HG02763 (cell line): ENCODE measurements at regions not wholly inside any gene's neighbourhood (a gene's known extent, or its start where the extent isn't known, plus 50 kb on each side); places are given as distances from the start of the nearest gene placed in this dataset.
"Not testable (repeated sequence)": the region's sequence is repeated elsewhere in the genome, so short reads cannot be mapped to it uniquely, and the experiment has no call there.

Experiments
- ATAC-seq: cut with Tn5 transposase; IDR thresholded peaks from one replicate; pipeline ENCODE4 v1.9.1; 2021; ENCODE audit warnings: mild to moderate bottlenecking, moderate library complexity; ENCODE audit not compliant: unreplicated experiment

DNA sequence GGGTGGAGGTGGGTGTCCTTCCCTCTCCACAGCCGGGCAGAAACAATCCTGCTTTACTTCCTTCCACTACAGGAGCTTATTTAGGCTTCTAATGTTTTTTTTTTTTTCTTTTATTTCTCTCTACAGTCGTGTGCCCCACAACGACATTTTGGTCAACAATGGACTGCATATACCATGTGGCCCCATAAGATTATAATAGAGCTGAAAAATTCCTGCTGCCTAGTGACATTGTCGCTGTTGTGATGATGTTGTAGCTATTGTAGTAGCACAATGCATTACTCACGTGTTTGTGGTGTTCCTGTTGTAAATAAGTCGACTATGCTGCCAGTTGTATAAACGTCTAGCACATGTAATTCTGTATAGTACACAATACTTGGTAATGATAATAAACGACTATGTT, 153.7 kb downstream of the IL20RB start:
- ATAC-seq, result no peak

DNA sequence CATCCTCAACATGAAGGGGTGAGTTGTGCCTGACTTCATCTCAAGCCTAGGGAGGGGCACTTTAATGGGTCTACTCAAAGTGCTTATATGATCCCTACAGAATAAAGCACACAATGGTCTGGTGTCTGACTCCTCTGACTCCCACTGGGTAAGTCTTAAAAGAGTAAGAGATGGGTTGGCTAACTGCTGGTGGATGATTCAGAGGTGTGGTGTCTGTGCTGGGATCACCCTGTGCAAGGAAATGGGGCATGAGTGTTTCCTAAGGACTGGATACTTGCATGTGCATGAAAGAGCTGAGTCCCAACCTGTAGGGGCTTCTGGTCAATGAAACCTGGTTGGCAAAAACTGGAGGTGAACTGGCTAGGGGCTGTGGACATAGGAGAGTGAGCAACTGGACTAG, 158.8 kb downstream of the IL20RB start:
- ATAC-seq, result no peak

DNA sequence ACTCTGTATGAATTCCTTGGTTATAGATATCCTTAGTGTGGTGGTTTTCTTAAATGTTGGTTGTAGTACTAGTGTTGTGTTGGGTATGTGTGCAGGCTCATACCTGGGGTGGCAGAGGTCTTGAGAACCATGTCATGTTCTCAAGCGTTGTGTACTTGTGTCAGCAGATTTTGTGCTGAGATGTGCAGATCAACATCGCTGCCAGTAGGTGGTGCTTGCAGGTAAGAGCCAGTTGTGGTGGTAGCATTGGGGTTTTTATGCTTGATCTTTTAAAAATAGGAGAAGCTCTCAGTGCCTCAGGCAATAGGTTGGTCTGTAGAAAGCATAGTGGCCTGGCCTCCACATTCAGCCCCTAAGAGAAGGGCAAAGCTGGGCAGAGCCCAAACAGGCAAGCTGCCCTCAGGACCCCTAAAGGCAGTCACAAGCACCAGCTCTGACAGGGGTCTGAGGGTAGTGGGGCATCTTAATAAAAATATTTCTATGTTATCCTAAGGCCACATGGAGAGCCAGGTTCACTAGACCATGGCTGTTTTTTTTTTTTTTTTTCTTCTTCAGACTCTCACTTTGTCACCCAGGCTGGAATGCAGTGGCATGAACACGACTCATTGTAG, 164.0 kb downstream of the IL20RB start:
- ATAC-seq, result no peak

DNA sequence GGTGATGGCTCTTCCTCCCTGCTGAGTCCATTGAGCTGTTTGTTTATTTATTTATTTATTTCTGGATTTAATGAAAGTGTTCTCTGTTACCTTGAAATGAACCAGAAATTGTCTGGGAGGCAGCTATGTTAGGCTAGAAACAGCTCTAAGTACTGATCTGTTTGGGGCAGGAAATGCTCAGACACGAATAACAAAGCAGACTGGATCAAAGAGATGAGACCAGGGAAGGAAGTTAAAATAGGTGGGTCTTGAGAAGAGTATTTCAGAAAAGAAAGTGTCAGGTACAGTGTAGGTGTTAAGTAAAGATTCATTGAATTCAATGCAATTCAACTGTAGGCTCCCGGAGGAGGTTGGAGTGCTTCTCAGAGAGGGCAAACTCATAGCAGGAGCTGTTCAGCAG, 173.3 kb downstream of the IL20RB start:
- no peak for ATAC-seq

DNA sequence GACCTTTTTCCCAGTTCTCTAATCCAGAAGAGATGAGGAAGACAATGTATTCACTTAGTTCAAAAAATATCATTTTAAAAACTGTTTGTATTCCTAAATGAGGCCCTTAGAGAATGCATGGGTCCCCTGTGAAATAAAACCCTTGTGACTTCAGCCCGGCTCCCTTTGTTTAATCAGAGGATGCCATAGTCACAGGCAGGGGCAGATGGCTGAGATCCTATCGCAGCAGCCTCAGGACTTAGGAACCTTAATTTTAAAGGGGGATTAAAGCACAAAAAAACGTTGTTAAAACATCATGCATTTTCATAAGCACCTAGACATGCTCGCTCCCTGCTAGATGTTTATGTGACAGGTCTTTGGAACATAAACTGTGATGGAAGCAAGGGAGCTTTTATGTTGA, 176.6 kb downstream of the IL20RB start:
- ATAC-seq, result no peak

DNA sequence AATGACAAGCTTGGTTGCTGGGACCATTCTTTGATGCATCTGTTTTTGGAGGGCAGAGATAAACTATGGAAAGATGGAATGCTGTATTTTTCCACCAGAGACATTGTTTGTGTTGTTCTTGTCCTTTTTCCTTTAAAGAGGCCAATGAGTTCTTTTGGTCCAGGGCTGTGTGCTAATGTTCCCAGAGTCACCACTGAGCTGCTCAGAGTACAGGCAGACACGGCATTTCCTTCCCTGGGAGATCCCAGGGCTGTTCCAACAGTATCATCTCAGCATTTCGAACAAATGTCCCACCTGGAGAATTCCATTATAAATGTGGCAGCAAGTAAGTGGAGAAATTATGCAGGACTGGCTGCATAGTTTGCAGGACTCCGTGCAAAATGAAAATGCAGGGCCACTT, 190.6 kb downstream of the IL20RB start:
- ATAC-seq, result no peak

DNA sequence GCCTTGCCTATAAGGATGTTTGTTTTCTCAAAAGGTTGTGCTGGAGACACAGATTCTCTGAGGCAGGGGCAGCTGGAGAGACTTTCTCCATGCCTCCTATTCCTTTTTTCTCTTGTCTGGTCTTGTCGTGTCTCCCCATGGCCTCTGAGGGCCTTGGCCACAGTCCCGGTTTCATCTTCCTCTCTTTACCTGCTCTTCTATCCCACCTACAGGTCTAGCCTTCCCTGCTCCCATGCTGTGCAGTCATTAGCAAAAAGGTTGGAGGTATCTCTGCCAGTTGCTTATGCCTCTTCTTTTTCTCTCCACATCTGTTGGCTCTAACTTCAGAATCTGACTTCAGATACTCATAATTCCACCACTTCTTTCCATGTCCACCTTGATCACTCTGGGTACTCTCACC, 191.1 kb downstream of the IL20RB start:
- ATAC-seq, result no peak

DNA sequence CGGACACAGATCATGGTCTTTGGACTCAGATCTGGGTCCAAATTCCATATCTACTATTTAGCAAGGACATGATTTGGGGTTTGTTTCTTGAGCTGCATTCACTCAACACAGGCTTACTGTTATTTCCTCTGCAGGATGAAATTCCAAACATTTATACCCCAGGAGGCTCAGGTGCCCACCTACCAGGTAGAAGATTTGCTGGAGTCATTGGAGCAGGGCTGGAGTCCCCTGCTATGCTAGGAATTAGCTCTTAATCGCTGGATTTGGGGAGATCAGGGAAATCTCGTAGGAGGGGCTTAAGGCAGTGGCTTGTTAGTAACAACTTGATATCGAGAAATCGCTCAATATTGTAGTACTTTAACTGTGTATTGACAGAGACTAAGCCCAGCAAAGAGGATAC, 193.0 kb downstream of the IL20RB start:
- no peak for ATAC-seq

DNA sequence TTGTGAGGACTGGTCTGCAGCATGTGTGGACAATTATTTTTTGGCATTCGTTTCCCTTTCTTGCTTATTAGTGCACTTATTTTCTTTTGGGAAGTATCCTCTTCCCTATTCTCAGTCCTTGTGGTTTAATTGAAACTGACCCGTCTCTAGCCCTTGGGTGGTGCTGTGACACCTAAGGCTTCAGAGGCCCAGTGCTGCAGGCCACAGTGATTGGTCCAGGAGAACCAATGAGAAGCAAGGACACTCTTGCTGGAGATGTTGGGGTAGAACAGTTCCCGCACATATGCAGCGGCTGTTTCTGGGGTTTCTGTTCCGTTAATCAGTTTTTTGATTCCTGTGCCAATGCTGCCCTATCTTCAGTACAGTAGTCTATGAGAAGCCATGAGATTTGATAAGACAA, 195.3 kb downstream of the IL20RB start:
- ATAC-seq, result not testable (repeated sequence)

DNA sequence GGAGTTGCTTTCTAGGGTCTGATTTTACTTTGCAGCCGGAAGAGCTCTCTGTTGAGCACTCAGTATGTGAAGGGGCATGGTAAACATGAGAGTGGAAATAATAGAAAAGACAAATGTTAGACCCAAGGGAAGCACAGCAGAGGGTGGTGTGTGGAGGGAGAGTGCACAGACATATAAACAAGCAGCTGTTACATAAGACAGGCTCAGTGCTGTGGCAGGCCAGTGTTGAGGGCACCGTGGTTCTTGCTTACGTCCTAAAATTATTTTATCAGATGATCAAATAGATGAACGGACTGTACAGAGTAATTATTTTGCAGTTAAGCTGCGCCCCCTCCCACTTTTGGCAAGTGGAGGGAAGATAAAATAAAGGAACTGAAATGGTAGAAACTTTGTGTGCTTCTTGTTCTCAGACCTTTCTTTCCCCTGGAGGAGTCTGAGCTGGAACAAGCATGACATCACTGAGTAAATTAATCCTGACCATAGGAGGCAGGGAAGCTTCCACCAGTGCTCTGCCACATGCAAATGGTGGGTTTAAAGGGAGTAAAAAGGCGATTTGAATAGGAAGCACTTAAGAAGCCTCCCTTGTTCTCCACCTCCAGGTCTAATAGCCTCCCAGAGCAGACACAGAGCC, 205.6 kb downstream of the IL20RB start:
- ATAC-seq, result no peak

DNA sequence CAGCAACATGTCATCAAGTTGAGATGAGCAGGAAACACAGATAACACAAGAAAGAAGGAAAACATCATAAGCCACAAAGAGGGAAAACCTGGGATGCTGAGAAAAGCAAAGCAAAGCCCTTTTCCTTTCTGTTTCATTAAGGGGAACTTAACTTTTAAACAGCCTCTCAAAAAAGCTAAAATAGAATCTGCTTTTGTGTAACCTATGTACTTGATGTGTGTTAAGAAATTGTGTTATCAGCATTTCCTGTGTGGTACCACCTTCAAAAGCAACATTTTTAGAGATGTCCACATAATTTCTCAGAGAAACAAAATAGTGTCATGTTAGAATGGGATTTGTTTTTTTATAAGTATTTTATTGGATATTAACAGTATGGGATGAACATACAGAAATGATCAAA, 206.2 kb downstream of the IL20RB start:
- ATAC-seq, result no peak

DNA sequence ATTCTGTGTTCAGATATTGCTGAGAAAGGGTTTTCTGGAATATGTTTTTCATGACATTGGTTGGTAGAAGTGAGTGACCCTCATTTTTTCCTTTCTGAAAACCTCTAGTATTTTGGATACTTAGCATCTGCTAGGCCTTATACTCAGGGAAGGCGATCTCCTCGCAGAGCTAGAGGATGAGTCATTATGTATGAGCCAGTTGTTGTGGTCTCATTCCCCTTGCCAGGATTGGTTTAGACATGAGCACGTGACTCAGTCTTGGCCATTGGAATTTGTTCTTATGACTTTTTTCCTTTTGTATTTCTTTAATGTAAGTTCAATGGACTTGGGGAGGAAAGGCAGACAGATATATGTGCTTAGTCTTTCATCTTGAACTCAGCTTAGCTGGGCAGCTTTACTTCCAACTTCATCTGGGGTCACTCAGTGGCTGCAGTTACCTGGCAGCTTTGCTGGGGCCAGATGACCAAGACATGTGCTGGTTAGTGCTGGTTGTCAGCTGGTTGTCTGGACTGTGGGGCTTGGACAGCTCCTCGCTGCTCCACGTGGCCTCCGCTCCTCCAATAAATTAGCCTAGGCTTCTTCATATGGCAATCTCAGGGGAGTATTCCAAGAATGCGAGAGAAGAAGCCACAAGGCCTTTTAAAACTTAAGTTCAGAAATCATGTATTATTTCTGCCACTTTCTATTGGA, 207.5 kb downstream of the IL20RB start:
- ATAC-seq, result no peak

DNA sequence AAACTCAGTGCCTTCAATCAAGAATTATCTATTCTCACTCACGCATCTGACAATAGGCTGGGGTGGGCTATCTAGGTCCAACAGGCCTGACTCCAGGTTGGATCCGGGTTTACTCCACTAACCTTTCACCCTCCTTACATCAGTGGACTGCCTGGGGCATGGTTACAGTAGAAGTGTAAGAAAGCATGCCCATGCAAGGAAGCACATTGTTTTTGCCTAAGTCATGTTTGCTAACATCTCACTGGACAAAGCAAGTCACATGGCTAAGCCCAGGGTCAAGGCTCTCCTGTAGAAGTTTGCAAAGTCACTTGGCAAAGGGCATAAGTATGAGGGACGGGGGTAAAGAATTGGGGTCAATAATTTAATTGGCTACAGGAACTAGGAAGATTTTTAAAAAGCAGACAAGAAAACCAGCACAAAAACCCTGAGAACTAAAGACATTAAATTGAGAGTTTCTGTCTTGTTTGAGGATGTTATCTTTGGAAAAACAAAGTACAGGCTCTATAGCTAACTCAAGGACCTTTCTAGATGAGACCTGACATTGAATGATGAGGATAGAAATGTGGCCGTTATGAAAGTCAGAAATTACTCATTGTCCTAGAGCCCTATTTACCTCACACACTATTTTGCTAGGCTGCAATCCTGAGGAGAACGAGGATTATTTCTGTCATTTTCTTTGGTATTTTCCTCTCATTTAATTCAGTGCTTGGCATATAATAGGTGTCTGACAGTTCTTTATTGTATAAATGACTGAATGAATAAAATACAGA, 214.2 kb downstream of the IL20RB start:
- no peak for ATAC-seq

DNA sequence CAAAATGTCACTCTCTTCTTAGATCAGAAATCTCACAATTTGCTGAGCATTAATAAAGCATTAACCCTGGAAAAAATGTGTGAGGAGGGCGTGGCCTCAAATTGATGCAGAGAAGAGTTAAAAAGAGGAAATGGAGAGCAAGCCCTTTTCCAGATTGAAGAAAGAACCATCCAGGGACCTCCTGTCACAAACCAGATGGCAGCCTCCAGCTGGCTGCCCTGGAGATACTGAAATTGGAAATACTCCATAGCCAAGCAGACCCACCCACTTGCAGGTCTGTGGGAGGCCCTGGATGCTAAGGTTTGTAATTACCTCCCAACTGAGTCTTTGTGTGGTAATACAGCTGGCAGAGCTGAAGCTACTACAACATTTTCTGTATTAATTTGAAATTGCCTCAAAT, 214.9 kb downstream of the IL20RB start:
- no peak for ATAC-seq

DNA sequence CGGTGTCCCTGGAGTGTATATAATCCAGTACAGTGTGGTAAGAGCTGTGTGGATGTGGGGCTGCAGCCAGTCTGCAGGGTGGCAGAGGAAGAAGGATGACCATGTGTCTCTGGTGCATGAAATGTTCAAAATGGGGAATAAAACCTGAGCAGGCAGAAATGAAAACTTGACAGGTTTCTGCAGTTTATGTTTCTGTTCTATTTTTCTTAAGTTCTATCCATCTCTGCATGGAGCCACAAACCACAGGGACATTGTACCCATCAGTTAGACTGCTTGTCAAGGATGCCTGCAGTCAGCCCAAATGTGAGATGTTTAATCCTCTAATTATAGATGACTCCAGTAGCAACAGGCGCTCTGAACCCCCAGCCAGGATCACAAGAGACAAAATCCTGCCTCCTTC, 216.7 kb downstream of the IL20RB start:
- no peak for ATAC-seq

DNA sequence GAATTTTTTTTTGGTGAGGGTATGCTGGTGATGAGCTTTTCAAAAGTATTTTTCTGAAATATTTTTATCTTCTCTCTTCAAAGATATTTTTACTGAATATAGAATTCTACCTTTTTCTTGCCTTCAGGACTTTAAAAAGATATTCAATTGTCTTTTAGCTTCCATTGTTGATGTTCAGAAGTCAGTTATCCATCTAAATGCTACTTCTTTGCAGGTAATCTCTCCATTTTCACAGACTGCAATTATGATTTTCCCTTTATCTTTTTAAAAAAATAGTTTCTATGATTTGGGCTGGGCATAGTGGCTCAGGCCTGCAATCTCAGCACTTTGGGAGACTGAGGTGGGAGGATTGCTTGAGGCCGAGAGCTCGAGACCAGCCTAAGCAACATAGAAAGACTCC, 222.4 kb downstream of the IL20RB start:
- ATAC-seq, result no peak

DNA sequence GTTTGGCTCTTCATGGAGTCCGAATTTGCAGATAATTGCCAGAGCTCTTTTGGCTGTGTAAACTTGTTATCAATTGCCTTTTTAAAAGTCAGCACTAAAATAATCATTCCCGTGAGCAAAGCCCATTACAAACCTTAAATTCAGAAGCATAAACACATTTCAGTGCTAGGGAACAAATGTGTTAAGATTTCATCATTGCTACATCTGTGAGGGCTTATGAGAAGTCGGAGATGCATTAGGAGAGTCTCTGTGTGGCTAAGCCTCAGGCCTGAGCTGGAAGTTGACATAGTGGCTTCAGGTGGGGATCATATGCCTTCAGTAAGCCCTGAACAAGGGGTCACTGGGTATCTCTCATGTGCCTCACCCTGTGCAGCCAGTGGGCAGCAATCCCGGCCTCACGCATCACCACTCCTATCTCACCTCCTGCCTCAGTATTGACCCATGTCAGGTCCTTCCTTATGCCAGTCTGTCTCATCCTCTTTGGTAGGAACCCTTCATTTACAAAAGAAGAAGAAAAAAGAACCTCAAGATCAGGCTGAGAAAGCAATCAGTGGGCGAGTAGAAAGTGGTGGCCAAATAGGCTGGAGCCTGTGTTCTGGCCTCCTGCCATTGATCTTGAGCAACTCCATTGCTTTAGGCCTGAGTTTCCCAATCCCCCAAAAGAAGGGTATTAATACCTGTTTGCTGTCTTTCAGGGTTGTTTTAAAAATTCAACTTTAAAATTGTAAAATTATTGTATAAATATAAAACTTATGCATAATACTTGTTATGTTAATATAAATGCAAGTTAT, 233.5 kb downstream of the IL20RB start:
- ATAC-seq, result no peak

DNA sequence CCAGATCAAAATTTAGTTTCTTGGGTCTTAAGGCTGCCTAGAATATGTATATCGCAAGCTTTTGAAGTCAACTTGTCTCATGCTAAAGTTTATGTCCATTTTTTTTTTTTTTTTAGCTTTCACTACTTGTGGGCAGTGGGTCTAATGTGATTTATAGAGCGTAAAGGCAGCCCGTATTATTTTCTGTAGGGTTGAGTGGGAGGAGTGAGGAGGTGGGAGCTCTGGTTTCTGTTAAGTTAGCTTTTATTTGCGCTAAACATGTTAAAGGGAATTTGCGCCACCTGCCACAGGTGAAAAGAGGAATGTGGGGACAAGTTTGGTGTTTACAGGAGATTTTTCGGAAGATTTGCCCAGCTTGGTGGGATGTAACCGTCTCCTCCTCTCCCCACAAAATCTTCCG, 234.2 kb downstream of the IL20RB start:
- ATAC-seq, result no peak

DNA sequence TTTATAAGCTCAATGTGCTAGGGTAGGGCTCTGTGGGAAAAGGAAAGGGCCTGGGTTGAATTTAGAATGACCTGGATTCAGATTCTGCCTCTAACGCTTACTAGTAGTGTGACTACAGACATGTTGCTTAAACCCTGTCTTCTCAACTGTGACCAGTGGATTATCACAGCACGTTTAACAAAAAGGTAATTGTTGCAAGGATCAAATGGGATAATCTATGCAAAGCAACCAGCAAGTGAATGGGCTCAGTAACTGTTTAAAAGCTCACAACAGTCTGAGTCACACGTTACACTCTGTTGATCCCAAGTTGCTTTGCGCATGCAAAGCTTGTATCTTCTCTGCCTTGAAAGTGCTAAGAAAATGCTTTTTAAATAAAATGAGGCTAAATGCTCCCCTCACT, 236.5 kb downstream of the IL20RB start:
- ATAC-seq, result no peak

DNA sequence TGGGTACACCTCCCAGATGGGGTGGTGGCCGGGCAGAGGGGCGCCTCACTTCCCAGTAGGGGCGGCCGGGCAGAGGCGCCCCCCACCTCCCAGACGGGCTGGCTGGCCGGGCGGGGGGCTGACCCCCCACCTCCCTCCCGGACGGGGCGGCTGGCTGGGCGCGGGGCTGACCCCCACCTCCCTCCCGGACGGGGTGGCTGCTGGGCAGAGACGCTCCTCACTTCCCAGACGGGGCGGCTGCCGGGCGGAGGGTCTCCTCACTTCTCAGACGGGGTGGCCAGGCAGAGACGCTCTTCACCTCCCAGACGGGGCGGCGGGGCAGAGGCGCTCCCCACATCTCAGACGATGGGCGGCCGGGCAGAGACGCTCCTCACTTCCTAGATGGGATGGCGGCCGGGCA, 240.6 kb downstream of the IL20RB start:
- ATAC-seq, result not testable (repeated sequence)

DNA sequence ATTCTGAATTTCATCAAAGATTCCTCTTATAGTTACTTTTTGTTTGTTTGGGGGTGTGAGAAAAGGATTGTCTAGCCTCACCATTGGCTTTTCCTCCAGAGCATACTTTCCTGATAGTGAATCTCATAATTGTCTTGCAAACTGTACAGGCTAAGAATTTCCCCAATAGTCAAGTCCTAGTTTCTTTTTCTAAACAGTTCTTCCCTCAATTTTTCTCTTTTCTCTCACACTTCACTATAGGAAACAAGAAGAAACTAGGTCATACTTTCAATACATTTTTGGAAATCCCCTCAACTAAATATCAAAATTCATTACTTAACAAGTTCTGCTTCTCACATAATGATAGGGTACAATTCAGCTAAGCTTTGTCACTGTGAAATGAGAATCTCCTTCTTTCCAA, 241.9 kb downstream of the IL20RB start:
- no peak for ATAC-seq
